ENCODE measurements at regions not wholly inside any gene's neighbourhood (a gene's known extent, or its start where the extent isn't known, plus 50 kb on each side); places are given as distances from the start of the nearest gene placed in this dataset.
A peak's percentile ranks its signal among the peaks of the same experiment; 100 is the strongest.

DNA sequence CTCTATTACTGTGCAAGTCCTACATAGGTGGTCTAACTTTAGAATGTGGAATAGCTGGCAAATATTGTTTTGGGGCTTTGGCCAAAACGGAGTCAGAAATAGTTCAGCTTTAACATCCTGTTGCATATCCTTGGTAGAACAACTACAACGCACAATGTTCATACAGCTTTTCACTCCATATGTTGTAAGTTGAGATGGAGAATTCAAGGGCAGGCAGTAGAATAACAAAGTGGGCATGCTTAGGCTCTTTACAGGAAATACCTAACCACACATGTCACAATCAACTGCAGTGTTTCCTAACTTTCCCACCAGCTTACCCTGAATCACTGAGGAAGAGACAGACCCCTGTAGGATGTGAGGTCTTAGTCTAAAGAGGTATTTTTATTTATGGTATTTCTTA, 122.3 kb downstream of the PPP1R3A start:
- no peaks in the 10 kb centered on the region for H3K9me3 ChIP-seq
- TF ChIP-seq, protein P1, sequence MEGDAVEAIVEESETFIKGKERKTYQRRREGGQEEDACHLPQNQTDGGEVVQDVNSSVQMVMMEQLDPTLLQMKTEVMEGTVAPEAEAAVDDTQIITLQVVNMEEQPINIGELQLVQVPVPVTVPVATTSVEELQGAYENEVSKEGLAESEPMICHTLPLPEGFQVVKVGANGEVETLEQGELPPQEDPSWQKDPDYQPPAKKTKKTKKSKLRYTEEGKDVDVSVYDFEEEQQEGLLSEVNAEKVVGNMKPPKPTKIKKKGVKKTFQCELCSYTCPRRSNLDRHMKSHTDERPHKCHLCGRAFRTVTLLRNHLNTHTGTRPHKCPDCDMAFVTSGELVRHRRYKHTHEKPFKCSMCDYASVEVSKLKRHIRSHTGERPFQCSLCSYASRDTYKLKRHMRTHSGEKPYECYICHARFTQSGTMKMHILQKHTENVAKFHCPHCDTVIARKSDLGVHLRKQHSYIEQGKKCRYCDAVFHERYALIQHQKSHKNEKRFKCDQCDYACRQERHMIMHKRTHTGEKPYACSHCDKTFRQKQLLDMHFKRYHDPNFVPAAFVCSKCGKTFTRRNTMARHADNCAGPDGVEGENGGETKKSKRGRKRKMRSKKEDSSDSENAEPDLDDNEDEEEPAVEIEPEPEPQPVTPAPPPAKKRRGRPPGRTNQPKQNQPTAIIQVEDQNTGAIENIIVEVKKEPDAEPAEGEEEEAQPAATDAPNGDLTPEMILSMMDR (IDR thresholded peaks at IDR 0.05), result no peak
- H3K27ac ChIP-seq, result peak overlapping the region; percentile 15 to 32
- H3K4me3 ChIP-seq, result no peak overlapping the region
- H3K27me3 ChIP-seq, result no peaks in the 10 kb centered on the region
- intact Hi-C loops (cut with DNase I), result no loop called here
- no peak for DNase-seq (ENCODE audit: low spot score in 2 of 2)
- H3K4me1 ChIP-seq, result peaks cover 0 to 14% of the 10 kb centered on the region in 2 donors
- H3K36me3 ChIP-seq, result no peaks in the 10 kb centered on the region

DNA sequence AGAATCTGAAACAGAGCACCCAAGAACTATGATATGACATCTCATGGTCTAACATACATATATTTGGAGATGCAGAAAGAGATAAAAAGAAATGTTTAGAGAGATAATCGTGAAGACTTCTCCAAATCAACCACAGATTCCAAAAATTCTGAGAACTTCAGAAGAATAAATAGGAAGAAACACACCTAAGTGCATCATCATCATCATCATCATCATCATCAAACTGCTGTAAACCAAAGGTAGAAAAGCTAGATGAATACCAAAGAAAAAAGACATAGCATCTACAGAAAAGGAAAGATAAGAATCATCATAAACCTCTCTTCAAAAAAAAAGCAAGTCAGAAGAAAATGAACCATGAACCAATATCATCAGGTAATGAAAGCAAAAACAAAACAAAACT, 124.2 kb downstream of the PPP1R3A start:
- intact Hi-C loops (cut with DNase I), result no loop called here
- no peak overlapping the region for H3K27ac ChIP-seq
- H3K9me3 ChIP-seq, result no peaks in the 10 kb centered on the region
- TF ChIP-seq, protein P1 (IDR thresholded peaks at IDR 0.05), result no peak
- DNase-seq (ENCODE audit: low spot score in 2 of 2), result no peak
- peaks cover 0 to 14% of the 10 kb centered on the region in 2 donors for H3K4me1 ChIP-seq
- H3K27me3 ChIP-seq, result no peaks in the 10 kb centered on the region
- H3K36me3 ChIP-seq, result no peaks in the 10 kb centered on the region
- no peak overlapping the region for H3K4me3 ChIP-seq

DNA sequence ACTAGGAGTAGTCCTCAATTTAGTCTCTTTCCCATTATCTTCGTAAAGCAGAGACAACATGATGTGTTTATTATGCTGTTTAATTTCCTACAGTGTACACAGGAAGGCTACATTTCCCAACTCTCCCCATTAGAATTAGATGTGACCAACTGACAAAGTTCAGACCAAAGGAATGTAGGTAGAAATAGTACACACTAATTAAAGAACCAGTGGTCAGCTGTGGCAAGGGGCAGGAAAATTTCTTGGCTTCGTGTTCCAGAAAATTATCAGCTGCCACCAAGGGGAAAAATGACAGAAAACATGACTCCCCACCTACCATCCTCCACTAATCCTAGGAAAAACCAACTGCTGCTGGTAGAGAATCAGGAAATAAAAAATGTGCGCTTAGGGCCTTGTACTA, 125.6 kb downstream of the PPP1R3A start:
- no peaks in the 10 kb centered on the region for H3K36me3 ChIP-seq
- TF ChIP-seq, protein P1 (IDR thresholded peaks at IDR 0.05), result no peak
- no peaks in the 10 kb centered on the region for H3K9me3 ChIP-seq
- H3K27ac ChIP-seq, result no peak overlapping the region
- no peak overlapping the region for H3K4me3 ChIP-seq
- peaks cover 0 to 14% of the 10 kb centered on the region in 2 donors for H3K4me1 ChIP-seq
- no peak for DNase-seq (ENCODE audit: low spot score in 2 of 2)
- H3K27me3 ChIP-seq, result no peaks in the 10 kb centered on the region
- intact Hi-C loops (cut with DNase I), result no loop called here

DNA sequence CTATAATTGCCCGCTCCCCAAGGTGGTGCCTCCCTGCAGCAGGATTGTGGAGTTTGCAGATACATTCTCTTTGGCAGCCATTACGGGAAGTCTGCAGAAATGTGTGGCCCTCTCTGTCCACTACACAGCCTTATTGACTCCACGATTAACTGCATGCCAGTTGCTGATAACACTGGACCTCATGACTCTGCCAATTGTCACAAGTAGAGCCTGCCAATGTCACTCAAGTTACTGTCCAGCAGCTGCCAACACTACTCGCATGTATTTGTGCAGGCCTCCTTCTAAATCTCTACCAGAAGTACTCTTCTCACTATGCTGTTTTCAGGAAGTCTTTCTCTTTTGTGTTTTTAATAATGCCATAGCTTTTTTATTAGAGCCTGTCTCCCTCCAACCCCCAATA, 128.8 kb downstream of the PPP1R3A start:
- TF ChIP-seq, protein P1 (IDR thresholded peaks at IDR 0.05), result no peak
- Histone ChIP-seq H3K9me3 (no peaks in the 10 kb centered on the region), H3K27ac (no peak overlapping the region), H3K36me3 (no peaks in the 10 kb centered on the region), H3K4me1 (no peaks in the 10 kb centered on the region), H3K4me3 (no peak overlapping the region), H3K27me3 (no peaks in the 10 kb centered on the region)
- intact Hi-C loops (cut with DNase I), result no loop called here
- DNase-seq (ENCODE audit: low spot score in 2 of 2), result no peak

DNA sequence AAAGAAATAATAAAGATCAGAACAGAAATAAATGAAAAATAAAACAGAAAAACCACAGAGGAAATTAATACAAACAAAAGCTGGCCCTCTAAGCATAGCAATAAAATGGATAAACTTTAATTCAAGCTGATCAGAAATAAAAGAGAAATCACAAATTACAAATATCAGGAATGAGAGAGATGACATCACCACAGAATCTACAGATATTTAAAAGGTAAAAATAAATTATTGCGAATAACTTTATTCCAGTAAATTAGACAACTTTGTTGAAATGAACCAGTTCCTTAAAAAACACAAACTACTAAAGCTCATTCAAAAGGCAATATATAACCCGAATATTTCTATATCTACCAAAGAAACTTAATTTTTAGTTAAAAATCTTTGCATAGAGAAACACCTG, 131.7 kb downstream of the PPP1R3A start:
- Histone ChIP-seq H3K9me3 (no peaks in the 10 kb centered on the region), H3K36me3 (no peaks in the 10 kb centered on the region), H3K4me3 (no peak overlapping the region), H3K27ac (no peak overlapping the region), H3K27me3 (no peaks in the 10 kb centered on the region), H3K4me1 (no peaks in the 10 kb centered on the region)
- TF ChIP-seq, protein P1 (IDR thresholded peaks at IDR 0.05), result no peak
- intact Hi-C loops (cut with DNase I), result no loop called here
- DNase-seq (ENCODE audit: low spot score in 2 of 2), result no peak

DNA sequence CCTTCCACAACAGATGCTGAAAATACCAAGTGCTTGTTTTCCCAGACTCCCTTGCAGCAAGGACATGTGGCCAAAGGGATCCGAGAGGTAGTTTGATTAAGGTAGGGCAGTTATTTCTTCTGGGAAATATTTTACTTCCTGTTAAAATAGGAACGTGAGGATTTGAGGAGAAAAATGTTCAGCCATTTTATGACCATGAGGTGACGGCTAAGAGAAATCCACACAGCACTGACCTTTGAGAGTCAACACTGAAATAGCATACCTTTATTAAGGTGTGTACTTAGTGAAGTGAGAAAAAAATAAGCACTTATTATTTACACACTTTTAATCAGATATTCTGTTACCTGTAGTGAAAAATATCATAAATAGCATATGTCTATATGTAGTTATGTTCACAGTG, 133.9 kb downstream of the PPP1R3A start:
- intact Hi-C loops (cut with DNase I), result no loop called here
- Histone ChIP-seq H3K36me3 (no peaks in the 10 kb centered on the region), H3K4me3 (no peak overlapping the region), H3K27me3 (no peaks in the 10 kb centered on the region), H3K9me3 (no peaks in the 10 kb centered on the region), H3K4me1 (no peaks in the 10 kb centered on the region), H3K27ac (no peak overlapping the region)
- DNase-seq (ENCODE audit: low spot score in 2 of 2), result no peak
- TF ChIP-seq, protein P1 (IDR thresholded peaks at IDR 0.05), result no peak

Measured in ascending aorta (tissue), 2 donors.